Heart right ventricle (tissue), 16 donors: ENCODE measurements at regions not wholly inside any gene's neighbourhood (a gene's known extent, or its start where the extent isn't known, plus 50 kb on each side); places are given as distances from the start of the nearest gene placed in this dataset.

Source experiments
- ATAC-seq, 8 donors: fragments of 200-7000 bp; cut with Tn5 transposase; one replicate each; pipeline ENCODE4 v1.9.1; 2020; ENCODE audit warnings: mild to moderate bottlenecking in 8 of 8, moderate library complexity in 8 of 8, moderate number of reproducible peaks in 1 of 8
- DNase-seq, 2 donors: peaks; one replicate each; pipeline ENCODE4 v3.0.0-alpha.2; 2020
- H3K27ac ChIP-seq, 10 donors: fragments of 200-600 bp; sonication (generic) in 2 of 10; one replicate each; pipeline versions ENCODE4 v1.5.0 to v1.8.0; 2020 to 2022; ENCODE audit warnings: mild to moderate bottlenecking in 3 of 10
- H3K27me3 ChIP-seq, 7 donors: fragments of 200-600 bp; one replicate each; pipeline ENCODE4 v1.8.0; 2021 to 2022; ENCODE audit warnings: mild to moderate bottlenecking in 2 of 7
- H3K36me3 ChIP-seq, 9 donors: fragments of 200-600 bp; sonication (generic) in 1 of 9; one replicate each; pipeline versions ENCODE4 v1.5.0 to v1.8.0; 2020 to 2022; ENCODE audit warnings: mild to moderate bottlenecking in 2 of 9
- H3K4me1 ChIP-seq, 9 donors: fragments of 200-600 bp; sonication (generic) in 1 of 9; one replicate each; pipeline versions ENCODE4 v1.5.0 to v1.8.0; 2020 to 2022; ENCODE audit warnings: mild to moderate bottlenecking in 4 of 9
- H3K4me3 ChIP-seq, 10 donors: fragments of 200-600 bp; sonication (generic) in 2 of 10; one replicate each; pipeline versions ENCODE4 v1.5.0 to v1.8.0; 2020 to 2022; ENCODE audit warnings: mild to moderate bottlenecking in 7 of 10, moderate library complexity in 2 of 10
- H3K9me3 ChIP-seq, 11 donors: fragments of 200-600 bp in 10 of 11; sonication (generic) in 2 of 11; one replicate each; pipeline versions ENCODE4 v1.5.0 to v1.8.0; 2013 to 2022; ENCODE audit warnings: mild to moderate bottlenecking in 2 of 11, control low read depth in 1 of 11, moderate library complexity in 1 of 11
- CTCF ChIP-seq, 9 donors: fragments of 200-600 bp; sonication (generic) in 2 of 9; IDR thresholded peaks; one replicate each; pipeline versions ENCODE4 v1.5.0 to v1.8.0; 2021 to 2022; ENCODE audit warnings: antibody characterized with exemption in 9 of 9, mild to moderate bottlenecking in 5 of 9, moderate library complexity in 1 of 9
- WGBS, 2 donors: extraction: QIAGEN DNeasy Blood & Tissue Kit; methylation state at CpG; one replicate each; pipeline ENCODE4 v1.1.7; 2013; ENCODE audit warnings: inconsistent platforms in 1 of 2; 5-methylcytosine and 5-hydroxymethylcytosine counted together
- intact Hi-C, 10 donors: fragments of 100-400 bp; cut with DNase I; formaldehyde crosslinking; loops; one replicate each; pipeline versions ENCODE4 v1.11.1 to v1.14.2; 2022
- donor health status: Arrhythmogenic right ventricular cardiomyopathy.
- donor health status: ischemic (EF 13 %, LVEDD 7.1; RV severe dilation, severe dysfunction).
- donor health status: healthy with polysubstance abuse.
- donor health status: DM: no; HTN: yes; CAD: no.
- donor health status: DM: no; HTN: no; CAD: no.
- donor health status: ischemic (EF 25% LVEDD 6.9; RV normal size, moderate dysfunction).
- donor health status: ischemic (EF 25% LVEDD 5.7; RV mildly dilated, moderate dysfunction).
- donor health status: healthy.
- donor health status: DM: yes; HTN: yes; CAD: no.
- donor health status: Ischemic cardiomyopathy.
- donor health status: ischemic (EF 35%, LVEDD 5.7; RV mildly dilated, moderate dysfunction).
- donor health status: nonischemic (EF 11% LVEDD 7.7; RV severe dilation, severe dysfunction).
- donor health status: DM: yes; HTN: yes; CAD: no.
- donor health status: PGD.
- donor health status: ischemic (EF 29% LVEDD 5.4; RV normal size, mild dysfunction).
- donor health status: nonischemic (EF 23%, LVEDD 6.1; RV moderate dilation, normal function).

- intact Hi-C loops: no loop called here
- DNase-seq (no peak), ATAC-seq (no peak)
- 81 to 89% methylated on average over 20 of the region's 20 CpGs for WGBS, 2 donors
- no peak for TF ChIP-seq CTCF (IDR thresholded peaks at IDR 0.05)
- H3K4me3 ChIP-seq: no peak overlapping the region
- peaks cover 0 to 71% (median 42%) of the 10 kb centered on the region in 7 donors for H3K27me3 ChIP-seq
- no peaks in the 10 kb centered on the region for H3K4me1 ChIP-seq
- H3K27ac ChIP-seq: no peak overlapping the region
- H3K9me3 ChIP-seq: no peaks in the 10 kb centered on the region
- H3K36me3 ChIP-seq: no peaks in the 10 kb centered on the region
Measured at GRCh38 chr17:79168486-79169055, 93.9 kb downstream of the ENGASE start.

GRCh38 chr17:79167486-79167885 lies 92.9 kb downstream of the ENGASE start:
- no peak overlapping the region for H3K4me3 ChIP-seq
- ATAC-seq (no peak), DNase-seq (no peak)
- intact Hi-C loops: no loop called here
- peaks cover 0 to 74% (median 48%) of the 10 kb centered on the region in 7 donors for H3K27me3 ChIP-seq
- 69 to 81% methylated on average over 14 of the region's 14 CpGs for whole genome bisulfite sequencing, 2 donors
- no peaks in the 10 kb centered on the region for H3K4me1 ChIP-seq
- no peak overlapping the region for H3K27ac ChIP-seq
- no peaks in the 10 kb centered on the region for H3K36me3 ChIP-seq
- TF ChIP-seq CTCF (IDR thresholded peaks at IDR 0.05): no peak
- H3K9me3 ChIP-seq: no peaks in the 10 kb centered on the region

- H3K9me3 ChIP-seq: no peaks in the 10 kb centered on the region
- intact Hi-C loops: no loop called here
- WGBS, 2 donors: 75% methylated on average over 24 of the region's 24 CpGs
Measured at GRCh38 chr17:79165756-79166473, 91.3 kb downstream of the ENGASE start.

More at GRCh38 chr17:79165756-79166473, 91.3 kb downstream of the ENGASE start:
- no peaks in the 10 kb centered on the region for H3K4me1 ChIP-seq
- DNase-seq (no peak), ATAC-seq (no peak)
- no peak for TF ChIP-seq CTCF (IDR thresholded peaks at IDR 0.05)
- no peak overlapping the region for H3K27ac ChIP-seq
- no peaks in the 10 kb centered on the region for H3K36me3 ChIP-seq
- no peak overlapping the region for H3K4me3 ChIP-seq
- peaks cover 0 to 74% (median 48%) of the 10 kb centered on the region in 7 donors for H3K27me3 ChIP-seq
